ENCODE measurements at regions not wholly inside any gene's neighbourhood (a gene's known extent, or its start where the extent isn't known, plus 50 kb on each side); places are given as distances from the start of the nearest gene placed in this dataset.
"Not testable (repeated sequence)": the region's sequence is repeated elsewhere in the genome, so short reads cannot be mapped to it uniquely, and the experiment has no call there.

- TF ChIP-seq, protein P1, sequence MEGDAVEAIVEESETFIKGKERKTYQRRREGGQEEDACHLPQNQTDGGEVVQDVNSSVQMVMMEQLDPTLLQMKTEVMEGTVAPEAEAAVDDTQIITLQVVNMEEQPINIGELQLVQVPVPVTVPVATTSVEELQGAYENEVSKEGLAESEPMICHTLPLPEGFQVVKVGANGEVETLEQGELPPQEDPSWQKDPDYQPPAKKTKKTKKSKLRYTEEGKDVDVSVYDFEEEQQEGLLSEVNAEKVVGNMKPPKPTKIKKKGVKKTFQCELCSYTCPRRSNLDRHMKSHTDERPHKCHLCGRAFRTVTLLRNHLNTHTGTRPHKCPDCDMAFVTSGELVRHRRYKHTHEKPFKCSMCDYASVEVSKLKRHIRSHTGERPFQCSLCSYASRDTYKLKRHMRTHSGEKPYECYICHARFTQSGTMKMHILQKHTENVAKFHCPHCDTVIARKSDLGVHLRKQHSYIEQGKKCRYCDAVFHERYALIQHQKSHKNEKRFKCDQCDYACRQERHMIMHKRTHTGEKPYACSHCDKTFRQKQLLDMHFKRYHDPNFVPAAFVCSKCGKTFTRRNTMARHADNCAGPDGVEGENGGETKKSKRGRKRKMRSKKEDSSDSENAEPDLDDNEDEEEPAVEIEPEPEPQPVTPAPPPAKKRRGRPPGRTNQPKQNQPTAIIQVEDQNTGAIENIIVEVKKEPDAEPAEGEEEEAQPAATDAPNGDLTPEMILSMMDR (IDR thresholded peaks at IDR 0.05; ENCODE audit: extremely low read depth in 1 of 2, insufficient read depth in 1 of 2, low read depth in 1 of 2, low read length in 2 of 2), result not testable (repeated sequence)
- not testable (repeated sequence) for TF ChIP-seq EZH2 (IDR thresholded peaks at IDR 0.05; ENCODE audit: borderline replicate concordance, low read depth, low read length, severe bottlenecking)
Observed at GRCh38 chr19:28589991-28590411, 623.0 kb downstream of the UQCRFS1 start.

Data from endothelial cell of umbilical vein (primary cell).